ENCODE measurements at regions not wholly inside any gene's neighbourhood (a gene's known extent, or its start where the extent isn't known, plus 50 kb on each side); places are given as distances from the start of the nearest gene placed in this dataset.

DNA sequence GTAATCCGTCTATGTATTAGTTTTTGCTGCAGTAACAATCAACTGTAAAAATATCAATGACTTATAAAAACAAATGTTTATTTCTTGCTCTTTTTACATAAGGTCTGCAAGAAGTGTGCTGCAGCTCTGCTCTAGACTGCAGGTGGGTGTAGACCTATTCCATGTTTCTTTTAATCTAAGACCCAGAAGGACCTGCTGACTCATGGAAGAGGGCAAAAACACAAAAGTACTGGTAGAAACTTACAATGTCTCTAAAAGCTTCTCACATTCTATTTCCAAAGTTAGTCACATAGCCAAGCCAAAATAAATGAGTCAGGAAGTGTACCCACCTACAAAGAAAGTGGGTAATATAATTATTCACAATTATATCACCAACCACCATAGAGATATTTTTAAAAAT lies 435.9 kb upstream of the FAT3 start:
- H3K14ac ChIP-seq (ENCODE audit: low read length) = no peak overlapping the region
- no peaks in the 10 kb centered on the region for H3K79me1 ChIP-seq (ENCODE audit: low read depth, low read length)
- H2AK5ac ChIP-seq (ENCODE audit: low read depth, low read length) = no peak overlapping the region
- H4K91ac ChIP-seq (ENCODE audit: low read depth, low read length, poor library complexity) = no peak overlapping the region
- H2BK120ac ChIP-seq (ENCODE audit: low read depth, low read length) = no peak overlapping the region
- H3K18ac ChIP-seq (ENCODE audit: low read length) = no peak overlapping the region
- no peak overlapping the region for H2AFZ ChIP-seq (ENCODE audit: low read length)
- no peak overlapping the region for H2BK15ac ChIP-seq (ENCODE audit: low read length)
- peaks cover 0 to 4% of the 10 kb centered on the region in 2 donors for H3K9me3 ChIP-seq (replicated peaks in 1 of 2; ENCODE audit: control insufficient read depth in 2 of 2, insufficient read depth in 1 of 2, low read depth in 1 of 2, low read length in 2 of 2)
- H3K4me2 ChIP-seq (ENCODE audit: insufficient read depth, low read length, poor library complexity, severe bottlenecking) = no peak overlapping the region
- no peak overlapping the region for H3K23ac ChIP-seq (ENCODE audit: low read depth, low read length, poor library complexity)
- H4K8ac ChIP-seq (ENCODE audit: low read depth, low read length) = no peak overlapping the region
- no peaks in the 10 kb centered on the region for H3K36me3 ChIP-seq (replicated peaks in 1 of 2; ENCODE audit: control insufficient read depth in 2 of 2, insufficient read depth in 2 of 2, low read length in 2 of 2)
- no peak overlapping the region for H2BK5ac ChIP-seq (ENCODE audit: low read length)
- no peak overlapping the region for H3K27ac ChIP-seq (replicated peaks; ENCODE audit: low read length)
- peaks cover 7 to 13% of the 10 kb centered on the region in 2 donors for H3K4me1 ChIP-seq (ENCODE audit: control insufficient read depth in 2 of 2, insufficient read depth in 1 of 2, low read depth in 1 of 2, low read length in 2 of 2)
- H3K27me3 ChIP-seq (ENCODE audit: control insufficient read depth in 3 of 3, insufficient read depth in 3 of 3, low read depth in 1 of 3, low read length in 3 of 3) = no peaks in the 10 kb centered on the region
- H3K4ac ChIP-seq (ENCODE audit: low read length) = no peak overlapping the region
- no peak overlapping the region for H2BK12ac ChIP-seq (ENCODE audit: low read length)
- H3K4me3 ChIP-seq (ENCODE audit: low read length in 2 of 2) = no peak overlapping the region
- no peak overlapping the region for H3K9ac ChIP-seq (ENCODE audit: low read depth, low read length, poor library complexity)
- no peak for DNase-seq (ENCODE audit: low spot score)
- no CpG with 5 or more reads among the region's 1 CpG for WGBS, 2 donors (ENCODE audit: extremely low coverage in 2 of 2, insufficient read length in 2 of 2, insufficient replicate concordance in 1 of 2)

DNA sequence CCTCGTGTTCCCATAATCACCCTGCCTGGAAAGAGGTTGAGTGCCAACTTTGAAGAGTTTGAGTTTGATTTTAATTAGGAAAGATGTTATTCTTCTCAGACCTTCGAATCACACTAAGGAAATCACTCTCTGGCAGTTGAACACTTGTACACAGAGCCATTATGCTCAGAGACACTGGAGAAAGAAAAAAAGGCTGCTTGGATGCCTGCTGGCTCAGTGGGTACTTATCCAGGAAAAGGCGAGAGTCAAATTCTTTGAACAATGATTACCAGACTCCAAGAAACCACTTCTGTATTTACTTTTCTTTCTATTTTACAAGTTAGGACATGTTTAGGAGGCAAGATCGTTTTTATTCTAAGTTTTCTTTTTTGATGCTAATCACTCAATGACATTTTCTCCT lies 438.5 kb upstream of the FAT3 start:
- DNase-seq (ENCODE audit: low spot score) = no peak
- Histone ChIP-seq H3K18ac (ENCODE audit: low read length) (no peak overlapping the region), H4K91ac (ENCODE audit: low read depth, low read length, poor library complexity) (no peak overlapping the region), H2BK15ac (ENCODE audit: low read length) (no peak overlapping the region), H3K9ac (ENCODE audit: low read depth, low read length, poor library complexity) (no peak overlapping the region), H2AK5ac (ENCODE audit: low read depth, low read length) (no peak overlapping the region), H2BK5ac (ENCODE audit: low read length) (no peak overlapping the region), H2BK120ac (ENCODE audit: low read depth, low read length) (no peak overlapping the region), H2AFZ (ENCODE audit: low read length) (peak overlapping the region; percentile 39), H3K27me3 (ENCODE audit: control insufficient read depth in 3 of 3, insufficient read depth in 3 of 3, low read depth in 1 of 3, low read length in 3 of 3) (no peaks in the 10 kb centered on the region), H3K4me3 (ENCODE audit: low read length in 2 of 2) (no peak overlapping the region), H3K4ac (ENCODE audit: low read length) (no peak overlapping the region), H4K8ac (ENCODE audit: low read depth, low read length) (no peak overlapping the region), H3K36me3 (replicated peaks in 1 of 2; ENCODE audit: control insufficient read depth in 2 of 2, insufficient read depth in 2 of 2, low read length in 2 of 2) (no peaks in the 10 kb centered on the region), H3K4me2 (ENCODE audit: insufficient read depth, low read length, poor library complexity, severe bottlenecking) (no peak overlapping the region), H3K27ac (replicated peaks; ENCODE audit: low read length) (no peak overlapping the region), H3K14ac (ENCODE audit: low read length) (no peak overlapping the region), H3K4me1 (ENCODE audit: control insufficient read depth in 2 of 2, insufficient read depth in 1 of 2, low read depth in 1 of 2, low read length in 2 of 2) (peaks cover 4 to 13% of the 10 kb centered on the region in 2 donors), H2BK12ac (ENCODE audit: low read length) (no peak overlapping the region), H3K23ac (ENCODE audit: low read depth, low read length, poor library complexity) (no peak overlapping the region), H3K79me1 (ENCODE audit: low read depth, low read length) (no peaks in the 10 kb centered on the region), H3K9me3 (replicated peaks in 1 of 2; ENCODE audit: control insufficient read depth in 2 of 2, insufficient read depth in 1 of 2, low read depth in 1 of 2, low read length in 2 of 2) (peaks cover 0 to 11% of the 10 kb centered on the region in 2 donors)
- no CpG with 5 or more reads among the region's 4 CpGs for WGBS, 2 donors (ENCODE audit: extremely low coverage in 2 of 2, insufficient read length in 2 of 2, insufficient replicate concordance in 1 of 2)

DNA sequence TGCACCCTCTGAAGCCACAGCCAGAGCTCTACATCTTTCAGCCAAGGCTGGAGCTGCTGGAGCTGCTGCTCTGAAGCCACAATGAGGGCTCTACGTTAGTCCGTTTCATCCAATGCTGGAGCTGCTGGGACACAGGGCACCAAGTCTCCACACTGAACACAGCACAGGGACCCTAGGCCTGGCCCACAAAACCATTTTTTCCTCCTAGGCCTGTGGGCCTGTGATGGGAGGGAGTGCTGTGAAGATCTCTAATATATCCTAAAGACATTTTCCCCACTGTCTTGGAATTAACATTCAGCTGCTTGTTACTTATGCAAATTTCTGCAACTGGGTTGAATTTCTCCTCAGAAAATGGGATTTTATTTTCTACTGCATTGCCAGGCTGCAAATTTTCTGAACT lies 441.4 kb upstream of the FAT3 start:
- H3K4me1 ChIP-seq (ENCODE audit: control insufficient read depth in 2 of 2, insufficient read depth in 1 of 2, low read depth in 1 of 2, low read length in 2 of 2) = no peaks in the 10 kb centered on the region
- no peak overlapping the region for H3K4me3 ChIP-seq (ENCODE audit: low read length in 2 of 2)
- no peak overlapping the region for H2BK120ac ChIP-seq (ENCODE audit: low read depth, low read length)
- H3K23ac ChIP-seq (ENCODE audit: low read depth, low read length, poor library complexity) = no peak overlapping the region
- H3K9ac ChIP-seq (ENCODE audit: low read depth, low read length, poor library complexity) = no peak overlapping the region
- H2AFZ ChIP-seq (ENCODE audit: low read length) = no peak overlapping the region
- H3K27ac ChIP-seq (replicated peaks; ENCODE audit: low read length) = no peak overlapping the region
- H3K79me1 ChIP-seq (ENCODE audit: low read depth, low read length) = no peaks in the 10 kb centered on the region
- H2BK5ac ChIP-seq (ENCODE audit: low read length) = no peak overlapping the region
- no peaks in the 10 kb centered on the region for H3K27me3 ChIP-seq (ENCODE audit: control insufficient read depth in 3 of 3, insufficient read depth in 3 of 3, low read depth in 1 of 3, low read length in 3 of 3)
- DNase-seq (ENCODE audit: low spot score) = no peak
- no CpG with 5 or more reads among the region's 2 CpGs for WGBS, 2 donors (ENCODE audit: extremely low coverage in 2 of 2, insufficient read length in 2 of 2, insufficient replicate concordance in 1 of 2)
- peaks cover 0 to 11% of the 10 kb centered on the region in 2 donors for H3K9me3 ChIP-seq (replicated peaks in 1 of 2; ENCODE audit: control insufficient read depth in 2 of 2, insufficient read depth in 1 of 2, low read depth in 1 of 2, low read length in 2 of 2)
- H2BK15ac ChIP-seq (ENCODE audit: low read length) = no peak overlapping the region
- no peak overlapping the region for H3K4ac ChIP-seq (ENCODE audit: low read length)
- H4K8ac ChIP-seq (ENCODE audit: low read depth, low read length) = no peak overlapping the region
- no peak overlapping the region for H2AK5ac ChIP-seq (ENCODE audit: low read depth, low read length)
- H3K18ac ChIP-seq (ENCODE audit: low read length) = no peak overlapping the region
- no peak overlapping the region for H4K91ac ChIP-seq (ENCODE audit: low read depth, low read length, poor library complexity)
- H2BK12ac ChIP-seq (ENCODE audit: low read length) = no peak overlapping the region
- H3K14ac ChIP-seq (ENCODE audit: low read length) = no peak overlapping the region
- no peak overlapping the region for H3K4me2 ChIP-seq (ENCODE audit: insufficient read depth, low read length, poor library complexity, severe bottlenecking)
- no peaks in the 10 kb centered on the region for H3K36me3 ChIP-seq (replicated peaks in 1 of 2; ENCODE audit: control insufficient read depth in 2 of 2, insufficient read depth in 2 of 2, low read length in 2 of 2)

DNA sequence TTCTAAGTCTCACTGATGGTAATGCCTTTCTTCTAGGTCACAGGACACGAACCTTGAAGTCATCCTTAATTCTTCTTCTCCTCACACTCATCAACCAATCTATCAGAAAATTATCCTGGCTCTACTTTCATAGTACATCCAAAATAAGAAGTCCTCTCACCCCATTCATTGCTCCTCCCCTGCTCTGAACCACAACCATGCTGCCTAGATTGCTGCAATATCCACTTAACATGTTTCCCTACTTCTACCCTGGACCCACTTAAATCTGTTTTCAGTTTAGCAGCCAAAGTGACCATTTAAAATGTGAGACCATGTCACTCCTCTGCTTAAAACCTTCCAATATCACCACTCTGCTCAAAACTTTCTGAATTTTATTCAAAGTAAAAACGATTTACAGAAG lies 445.9 kb upstream of the FAT3 start:
- no peak overlapping the region for H2BK12ac ChIP-seq (ENCODE audit: low read length)
- no peak overlapping the region for H3K23ac ChIP-seq (ENCODE audit: low read depth, low read length, poor library complexity)
- peaks cover 0 to 7% of the 10 kb centered on the region in 2 donors for H3K9me3 ChIP-seq (replicated peaks in 1 of 2; ENCODE audit: control insufficient read depth in 2 of 2, insufficient read depth in 1 of 2, low read depth in 1 of 2, low read length in 2 of 2)
- DNase-seq (ENCODE audit: low spot score) = no peak
- H3K9ac ChIP-seq (ENCODE audit: low read depth, low read length, poor library complexity) = no peak overlapping the region
- no peak overlapping the region for H3K27ac ChIP-seq (replicated peaks; ENCODE audit: low read length)
- no peak overlapping the region for H4K91ac ChIP-seq (ENCODE audit: low read depth, low read length, poor library complexity)
- no peak overlapping the region for H3K4me3 ChIP-seq (ENCODE audit: low read length in 2 of 2)
- no peaks in the 10 kb centered on the region for H3K4me1 ChIP-seq (ENCODE audit: control insufficient read depth in 2 of 2, insufficient read depth in 1 of 2, low read depth in 1 of 2, low read length in 2 of 2)
- H3K36me3 ChIP-seq (replicated peaks in 1 of 2; ENCODE audit: control insufficient read depth in 2 of 2, insufficient read depth in 2 of 2, low read length in 2 of 2) = no peaks in the 10 kb centered on the region
- no peak overlapping the region for H3K18ac ChIP-seq (ENCODE audit: low read length)
- no peak overlapping the region for H3K4ac ChIP-seq (ENCODE audit: low read length)
- H2AFZ ChIP-seq (ENCODE audit: low read length) = no peak overlapping the region
- WGBS, 2 donors (ENCODE audit: extremely low coverage in 2 of 2, insufficient read length in 2 of 2, insufficient replicate concordance in 1 of 2) = no CpG with 5 or more reads among the region's 2 CpGs
- H2BK120ac ChIP-seq (ENCODE audit: low read depth, low read length) = no peak overlapping the region
- H3K27me3 ChIP-seq (ENCODE audit: control insufficient read depth in 3 of 3, insufficient read depth in 3 of 3, low read depth in 1 of 3, low read length in 3 of 3) = no peaks in the 10 kb centered on the region
- no peaks in the 10 kb centered on the region for H3K79me1 ChIP-seq (ENCODE audit: low read depth, low read length)
- H2AK5ac ChIP-seq (ENCODE audit: low read depth, low read length) = no peak overlapping the region
- H3K14ac ChIP-seq (ENCODE audit: low read length) = no peak overlapping the region
- no peak overlapping the region for H3K4me2 ChIP-seq (ENCODE audit: insufficient read depth, low read length, poor library complexity, severe bottlenecking)
- no peak overlapping the region for H4K8ac ChIP-seq (ENCODE audit: low read depth, low read length)
- no peak overlapping the region for H2BK5ac ChIP-seq (ENCODE audit: low read length)
- H2BK15ac ChIP-seq (ENCODE audit: low read length) = no peak overlapping the region
